ENCODE measurements at regions not wholly inside any gene's neighbourhood (a gene's known extent, or its start where the extent isn't known, plus 50 kb on each side); places are given as distances from the start of the nearest gene placed in this dataset.

DNA sequence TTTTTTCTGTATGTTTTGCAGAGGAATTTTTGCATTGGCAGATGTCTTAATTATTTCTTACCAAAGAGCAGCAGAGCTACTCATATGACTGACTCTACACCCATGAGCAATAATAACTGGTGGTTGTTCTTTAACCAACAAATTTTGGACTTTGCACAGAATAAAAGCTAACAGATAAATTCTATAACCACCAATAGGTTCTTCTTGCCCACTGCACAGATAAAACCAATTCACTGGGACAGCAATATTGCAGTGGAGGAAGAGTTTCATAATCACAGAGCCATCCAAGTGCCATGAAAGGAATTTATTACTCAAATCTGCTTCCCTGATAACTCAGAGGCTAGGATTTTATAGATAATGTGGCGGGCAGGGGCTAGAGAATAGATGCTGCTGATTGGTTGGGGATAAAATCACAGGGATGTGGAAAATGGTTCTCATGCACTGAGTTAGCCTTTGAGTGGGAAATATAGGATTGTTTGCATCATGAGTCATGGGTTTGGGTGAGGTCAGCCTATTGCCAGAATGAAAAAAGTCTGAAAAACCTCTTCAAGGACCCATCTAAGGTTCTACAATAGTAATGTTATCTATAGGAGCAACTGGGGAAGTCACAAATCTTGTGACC lies 104.3 kb upstream of the PCDH17 start (continued):
- TF ChIP-seq, protein P1, sequence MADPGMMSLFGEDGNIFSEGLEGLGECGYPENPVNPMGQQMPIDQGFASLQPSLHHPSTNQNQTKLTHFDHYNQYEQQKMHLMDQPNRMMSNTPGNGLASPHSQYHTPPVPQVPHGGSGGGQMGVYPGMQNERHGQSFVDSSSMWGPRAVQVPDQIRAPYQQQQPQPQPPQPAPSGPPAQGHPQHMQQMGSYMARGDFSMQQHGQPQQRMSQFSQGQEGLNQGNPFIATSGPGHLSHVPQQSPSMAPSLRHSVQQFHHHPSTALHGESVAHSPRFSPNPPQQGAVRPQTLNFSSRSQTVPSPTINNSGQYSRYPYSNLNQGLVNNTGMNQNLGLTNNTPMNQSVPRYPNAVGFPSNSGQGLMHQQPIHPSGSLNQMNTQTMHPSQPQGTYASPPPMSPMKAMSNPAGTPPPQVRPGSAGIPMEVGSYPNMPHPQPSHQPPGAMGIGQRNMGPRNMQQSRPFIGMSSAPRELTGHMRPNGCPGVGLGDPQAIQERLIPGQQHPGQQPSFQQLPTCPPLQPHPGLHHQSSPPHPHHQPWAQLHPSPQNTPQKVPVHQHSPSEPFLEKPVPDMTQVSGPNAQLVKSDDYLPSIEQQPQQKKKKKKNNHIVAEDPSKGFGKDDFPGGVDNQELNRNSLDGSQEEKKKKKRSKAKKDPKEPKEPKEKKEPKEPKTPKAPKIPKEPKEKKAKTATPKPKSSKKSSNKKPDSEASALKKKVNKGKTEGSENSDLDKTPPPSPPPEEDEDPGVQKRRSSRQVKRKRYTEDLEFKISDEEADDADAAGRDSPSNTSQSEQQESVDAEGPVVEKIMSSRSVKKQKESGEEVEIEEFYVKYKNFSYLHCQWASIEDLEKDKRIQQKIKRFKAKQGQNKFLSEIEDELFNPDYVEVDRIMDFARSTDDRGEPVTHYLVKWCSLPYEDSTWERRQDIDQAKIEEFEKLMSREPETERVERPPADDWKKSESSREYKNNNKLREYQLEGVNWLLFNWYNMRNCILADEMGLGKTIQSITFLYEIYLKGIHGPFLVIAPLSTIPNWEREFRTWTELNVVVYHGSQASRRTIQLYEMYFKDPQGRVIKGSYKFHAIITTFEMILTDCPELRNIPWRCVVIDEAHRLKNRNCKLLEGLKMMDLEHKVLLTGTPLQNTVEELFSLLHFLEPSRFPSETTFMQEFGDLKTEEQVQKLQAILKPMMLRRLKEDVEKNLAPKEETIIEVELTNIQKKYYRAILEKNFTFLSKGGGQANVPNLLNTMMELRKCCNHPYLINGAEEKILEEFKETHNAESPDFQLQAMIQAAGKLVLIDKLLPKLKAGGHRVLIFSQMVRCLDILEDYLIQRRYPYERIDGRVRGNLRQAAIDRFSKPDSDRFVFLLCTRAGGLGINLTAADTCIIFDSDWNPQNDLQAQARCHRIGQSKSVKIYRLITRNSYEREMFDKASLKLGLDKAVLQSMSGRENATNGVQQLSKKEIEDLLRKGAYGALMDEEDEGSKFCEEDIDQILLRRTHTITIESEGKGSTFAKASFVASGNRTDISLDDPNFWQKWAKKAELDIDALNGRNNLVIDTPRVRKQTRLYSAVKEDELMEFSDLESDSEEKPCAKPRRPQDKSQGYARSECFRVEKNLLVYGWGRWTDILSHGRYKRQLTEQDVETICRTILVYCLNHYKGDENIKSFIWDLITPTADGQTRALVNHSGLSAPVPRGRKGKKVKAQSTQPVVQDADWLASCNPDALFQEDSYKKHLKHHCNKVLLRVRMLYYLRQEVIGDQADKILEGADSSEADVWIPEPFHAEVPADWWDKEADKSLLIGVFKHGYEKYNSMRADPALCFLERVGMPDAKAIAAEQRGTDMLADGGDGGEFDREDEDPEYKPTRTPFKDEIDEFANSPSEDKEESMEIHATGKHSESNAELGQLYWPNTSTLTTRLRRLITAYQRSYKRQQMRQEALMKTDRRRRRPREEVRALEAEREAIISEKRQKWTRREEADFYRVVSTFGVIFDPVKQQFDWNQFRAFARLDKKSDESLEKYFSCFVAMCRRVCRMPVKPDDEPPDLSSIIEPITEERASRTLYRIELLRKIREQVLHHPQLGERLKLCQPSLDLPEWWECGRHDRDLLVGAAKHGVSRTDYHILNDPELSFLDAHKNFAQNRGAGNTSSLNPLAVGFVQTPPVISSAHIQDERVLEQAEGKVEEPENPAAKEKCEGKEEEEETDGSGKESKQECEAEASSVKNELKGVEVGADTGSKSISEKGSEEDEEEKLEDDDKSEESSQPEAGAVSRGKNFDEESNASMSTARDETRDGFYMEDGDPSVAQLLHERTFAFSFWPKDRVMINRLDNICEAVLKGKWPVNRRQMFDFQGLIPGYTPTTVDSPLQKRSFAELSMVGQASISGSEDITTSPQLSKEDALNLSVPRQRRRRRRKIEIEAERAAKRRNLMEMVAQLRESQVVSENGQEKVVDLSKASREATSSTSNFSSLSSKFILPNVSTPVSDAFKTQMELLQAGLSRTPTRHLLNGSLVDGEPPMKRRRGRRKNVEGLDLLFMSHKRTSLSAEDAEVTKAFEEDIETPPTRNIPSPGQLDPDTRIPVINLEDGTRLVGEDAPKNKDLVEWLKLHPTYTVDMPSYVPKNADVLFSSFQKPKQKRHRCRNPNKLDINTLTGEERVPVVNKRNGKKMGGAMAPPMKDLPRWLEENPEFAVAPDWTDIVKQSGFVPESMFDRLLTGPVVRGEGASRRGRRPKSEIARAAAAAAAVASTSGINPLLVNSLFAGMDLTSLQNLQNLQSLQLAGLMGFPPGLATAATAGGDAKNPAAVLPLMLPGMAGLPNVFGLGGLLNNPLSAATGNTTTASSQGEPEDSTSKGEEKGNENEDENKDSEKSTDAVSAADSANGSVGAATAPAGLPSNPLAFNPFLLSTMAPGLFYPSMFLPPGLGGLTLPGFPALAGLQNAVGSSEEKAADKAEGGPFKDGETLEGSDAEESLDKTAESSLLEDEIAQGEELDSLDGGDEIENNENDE (IDR thresholded peaks at IDR 0.05; ENCODE audit: insufficient replicate concordance, low read length): no peak
- TF ChIP-seq CHD1 (IDR thresholded peaks at IDR 0.05; ENCODE audit: low read depth, low read length) (no peak), RFX5 (IDR thresholded peaks at IDR 0.05; ENCODE audit: borderline replicate concordance, low read depth, low read length) (no peak)

All from H1 (cell line).